ENCODE measurements at regions not wholly inside any gene's neighbourhood (a gene's known extent, or its start where the extent isn't known, plus 50 kb on each side); places are given as distances from the start of the nearest gene placed in this dataset.
A peak's percentile ranks its signal among the peaks of the same experiment; 100 is the strongest.

DNA sequence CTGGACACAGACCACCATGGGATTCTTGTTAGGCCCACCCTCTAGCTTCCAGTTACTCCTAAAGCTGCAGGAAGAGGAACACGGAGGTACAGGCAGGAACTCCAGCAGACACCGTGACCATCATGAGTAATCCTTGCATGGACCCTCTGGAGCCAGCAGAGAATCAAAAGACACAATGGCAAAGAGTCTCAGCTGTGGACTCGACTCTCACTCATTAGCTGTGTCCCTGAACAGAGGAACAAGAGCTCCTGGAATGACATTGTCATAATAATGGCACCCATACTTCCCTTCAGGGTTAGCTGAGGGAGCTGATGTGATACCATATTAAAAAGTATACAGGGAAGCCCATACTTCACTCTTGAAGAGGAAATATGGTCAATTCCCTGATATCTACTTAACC lies 176.3 kb upstream of the ASIC2 start:
- DNase-seq (ENCODE audit: low read depth) = no peak
- no peak overlapping the region for H3K4me3 ChIP-seq (ENCODE audit: low read depth, low read length)
- TF ChIP-seq, protein P1, sequence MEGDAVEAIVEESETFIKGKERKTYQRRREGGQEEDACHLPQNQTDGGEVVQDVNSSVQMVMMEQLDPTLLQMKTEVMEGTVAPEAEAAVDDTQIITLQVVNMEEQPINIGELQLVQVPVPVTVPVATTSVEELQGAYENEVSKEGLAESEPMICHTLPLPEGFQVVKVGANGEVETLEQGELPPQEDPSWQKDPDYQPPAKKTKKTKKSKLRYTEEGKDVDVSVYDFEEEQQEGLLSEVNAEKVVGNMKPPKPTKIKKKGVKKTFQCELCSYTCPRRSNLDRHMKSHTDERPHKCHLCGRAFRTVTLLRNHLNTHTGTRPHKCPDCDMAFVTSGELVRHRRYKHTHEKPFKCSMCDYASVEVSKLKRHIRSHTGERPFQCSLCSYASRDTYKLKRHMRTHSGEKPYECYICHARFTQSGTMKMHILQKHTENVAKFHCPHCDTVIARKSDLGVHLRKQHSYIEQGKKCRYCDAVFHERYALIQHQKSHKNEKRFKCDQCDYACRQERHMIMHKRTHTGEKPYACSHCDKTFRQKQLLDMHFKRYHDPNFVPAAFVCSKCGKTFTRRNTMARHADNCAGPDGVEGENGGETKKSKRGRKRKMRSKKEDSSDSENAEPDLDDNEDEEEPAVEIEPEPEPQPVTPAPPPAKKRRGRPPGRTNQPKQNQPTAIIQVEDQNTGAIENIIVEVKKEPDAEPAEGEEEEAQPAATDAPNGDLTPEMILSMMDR (conservative IDR thresholded peaks at IDR 0.05; ENCODE audit: low read depth, low read length) = no peak

DNA sequence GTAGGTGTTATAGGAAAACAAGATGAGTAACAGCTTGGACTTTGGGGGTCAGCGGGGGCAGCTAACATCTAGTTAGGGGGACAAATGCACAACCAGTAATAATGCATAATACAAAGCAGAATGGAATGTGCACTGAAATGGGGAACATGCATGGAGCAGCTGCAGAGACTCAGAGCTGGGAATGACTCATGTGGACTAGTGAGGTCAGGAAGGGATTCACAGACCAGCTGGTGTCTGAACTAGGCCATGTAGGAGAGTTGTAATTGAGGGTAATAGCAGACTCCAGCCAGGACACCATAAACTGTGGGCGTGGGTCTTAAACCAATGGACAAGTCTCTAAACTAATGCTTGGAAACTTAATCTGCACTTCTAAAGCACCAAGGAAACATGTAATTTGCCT lies 176.8 kb upstream of the ASIC2 start:
- H3K4me3 ChIP-seq (ENCODE audit: low read depth, low read length) = no peak overlapping the region
- TF ChIP-seq, protein P1 (conservative IDR thresholded peaks at IDR 0.05; ENCODE audit: low read depth, low read length) = no peak
- DNase-seq (ENCODE audit: low read depth) = peak; percentile 83

DNA sequence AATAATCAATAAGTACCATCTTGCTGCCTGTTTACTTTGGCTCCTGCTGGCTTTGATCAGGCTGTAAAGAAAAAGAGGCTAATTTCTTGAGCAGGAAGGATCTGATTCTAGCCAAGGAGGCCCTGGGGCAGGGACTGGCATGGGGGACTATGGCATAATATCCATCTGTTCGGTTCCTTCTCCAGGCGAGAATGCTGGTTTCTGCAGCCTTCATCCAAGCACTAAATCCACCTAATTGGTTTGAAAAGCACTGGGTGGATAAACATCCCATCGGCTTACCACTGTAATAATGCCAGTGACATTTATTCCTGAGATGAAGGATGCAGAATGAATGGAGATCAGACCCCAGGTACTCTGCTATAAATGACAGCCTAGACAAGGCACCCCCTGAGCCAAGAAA lies 180.0 kb upstream of the ASIC2 start:
- no peak for DNase-seq (ENCODE audit: low read depth)
- no peak overlapping the region for H3K4me3 ChIP-seq (ENCODE audit: low read depth, low read length)
- TF ChIP-seq, protein P1 (conservative IDR thresholded peaks at IDR 0.05; ENCODE audit: low read depth, low read length) = no peak

DNA sequence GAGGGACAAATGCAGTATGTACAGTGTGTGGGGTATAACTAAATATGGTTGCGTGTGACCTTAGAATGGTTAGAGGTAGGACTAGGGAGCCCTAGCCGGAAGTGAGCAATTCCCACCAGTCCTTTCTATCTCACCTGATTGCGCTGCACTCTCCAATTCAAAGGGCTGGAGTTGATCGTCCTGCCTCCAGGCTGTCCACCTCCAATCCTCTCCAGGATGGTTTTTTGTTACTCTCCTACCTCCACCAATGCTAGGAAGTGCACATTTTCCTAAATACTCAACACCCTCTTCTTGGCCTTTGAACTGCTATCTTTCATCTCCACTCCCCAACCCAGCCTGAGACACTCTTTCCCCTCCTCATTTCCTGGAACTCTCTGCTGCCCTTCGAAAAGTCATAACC lies 181.7 kb upstream of the ASIC2 start:
- TF ChIP-seq, protein P1 (conservative IDR thresholded peaks at IDR 0.05; ENCODE audit: low read depth, low read length) = no peak
- no peak for DNase-seq (ENCODE audit: low read depth)
- H3K4me3 ChIP-seq (ENCODE audit: low read depth, low read length) = no peak overlapping the region

DNA sequence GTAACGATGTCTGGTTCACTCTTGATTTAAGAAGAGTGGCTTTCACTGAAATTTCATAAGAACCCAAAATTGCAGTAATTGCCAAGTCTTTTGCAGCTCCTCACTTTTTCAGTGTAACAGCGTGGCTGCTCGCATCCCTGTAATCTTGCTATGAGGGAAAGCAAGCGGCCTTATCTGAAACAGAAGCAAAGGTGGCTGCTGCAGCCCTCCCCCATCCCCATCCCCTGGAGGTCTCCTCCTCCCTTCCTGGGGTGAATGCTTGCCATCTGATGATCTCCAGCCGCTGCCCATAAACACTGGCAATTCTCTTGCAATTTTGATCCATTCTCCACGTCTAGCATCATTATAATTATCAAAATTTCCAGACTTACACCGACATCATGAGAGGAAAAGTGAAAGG lies 182.5 kb upstream of the ASIC2 start:
- H3K4me3 ChIP-seq (ENCODE audit: low read depth, low read length) = no peak overlapping the region
- TF ChIP-seq, protein P1 (conservative IDR thresholded peaks at IDR 0.05; ENCODE audit: low read depth, low read length) = no peak
- no peak for DNase-seq (ENCODE audit: low read depth)

DNA sequence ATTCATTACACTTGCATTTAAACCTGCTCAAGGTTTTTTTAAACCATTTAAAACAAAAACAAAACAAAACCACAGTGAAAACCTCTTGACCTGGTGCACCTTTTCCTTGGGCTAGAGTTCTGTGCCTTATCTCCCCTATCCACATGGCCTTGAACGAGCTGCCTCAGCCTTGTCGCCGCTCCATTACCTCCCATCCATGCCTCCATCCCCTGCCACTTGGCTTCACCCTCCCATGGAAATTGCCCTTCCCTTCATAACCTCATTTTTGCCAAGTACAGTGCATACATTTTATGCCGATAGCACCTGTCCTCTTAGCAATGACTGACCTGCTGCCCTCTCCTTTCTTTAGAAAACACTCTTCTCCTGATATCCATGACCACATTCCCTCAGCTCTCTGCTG lies 188.6 kb upstream of the ASIC2 start:
- no peak overlapping the region for H3K4me3 ChIP-seq (ENCODE audit: low read depth, low read length)
- TF ChIP-seq, protein P1 (conservative IDR thresholded peaks at IDR 0.05; ENCODE audit: low read depth, low read length) = no peak
- DNase-seq (ENCODE audit: low read depth) = no peak

DNA sequence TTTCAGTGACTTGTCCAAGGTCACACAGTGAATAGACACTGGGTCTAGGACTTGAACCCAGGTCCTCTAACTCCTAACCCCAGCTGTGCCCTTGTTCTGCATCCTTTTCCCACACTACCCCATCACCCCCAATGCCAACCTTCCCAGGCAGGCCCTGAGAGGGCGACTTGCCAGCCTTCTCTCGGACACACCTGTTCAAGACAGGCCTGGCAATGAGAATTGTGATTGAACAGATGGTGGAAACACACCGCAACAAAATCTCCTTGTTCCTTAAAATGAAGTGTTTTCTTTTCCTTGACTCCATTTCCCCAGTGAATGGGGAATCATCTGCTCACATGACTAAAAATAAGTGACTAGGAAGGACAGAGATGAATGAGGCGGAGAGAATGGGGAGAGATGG lies 189.5 kb upstream of the ASIC2 start:
- TF ChIP-seq, protein P1 (conservative IDR thresholded peaks at IDR 0.05; ENCODE audit: low read depth, low read length) = no peak
- H3K4me3 ChIP-seq (ENCODE audit: low read depth, low read length) = no peak overlapping the region
- DNase-seq (ENCODE audit: low read depth) = no peak
